DND-41 (cell line): ENCODE measurements at regions not wholly inside any gene's neighbourhood (a gene's known extent, or its start where the extent isn't known, plus 50 kb on each side); places are given as distances from the start of the nearest gene placed in this dataset.

Source experiments
- ATAC-seq: fragments of 200-7000 bp; cut with Tn5 transposase; 3 replicates; pipeline ENCODE4 v1.9.1; 2021; ENCODE audit warnings: low read depth; ENCODE audit not compliant: insufficient read depth
- DNase-seq: peaks from one replicate; pipeline ENCODE4 v3.0.0-alpha.2; 2020
- H2AFZ ChIP-seq: 2 replicates; pipeline ENCODE4 v1.6.0; 2012; ENCODE audit warnings: low read depth, low read length
- H3K27ac ChIP-seq: 2 replicates; pipeline ENCODE4 v1.5.1; 2012; ENCODE audit warnings: low read length, inconsistent platforms
- H3K27me3 ChIP-seq: fragments of 200-600 bp; sonication (generic); 2 replicates; pipeline ENCODE4 v1.6.0; 2012; ENCODE audit warnings: low read length, mild to moderate bottlenecking, inconsistent platforms; ENCODE audit not compliant: insufficient read depth, poor library complexity
- H3K36me3 ChIP-seq: 2 replicates; pipeline ENCODE4 v1.5.1; 2012; ENCODE audit warnings: low read length, inconsistent platforms; ENCODE audit not compliant: insufficient read depth
- H3K4me1 ChIP-seq: 2 replicates; pipeline ENCODE4 v1.5.1; 2012; ENCODE audit warnings: mild to moderate bottlenecking, low read length; ENCODE audit not compliant: insufficient read depth
- H3K4me2 ChIP-seq: 2 replicates; pipeline ENCODE4 v1.6.0; 2012; ENCODE audit warnings: mild to moderate bottlenecking, moderate library complexity, low read length, inconsistent platforms; ENCODE audit not compliant: insufficient read depth
- H3K4me3 ChIP-seq, 2 experiments: fragments of 200-600 bp in 1 of 2; shearing (Covaris generic) in 1 of 2; 2 replicates each; pipeline ENCODE4 v1.5.1; 2012 to 2016; ENCODE audit warnings: inconsistent platforms in 2 of 2, low read length in 2 of 2, mild to moderate bottlenecking in 2 of 2, low read depth in 1 of 2, moderate library complexity in 1 of 2
- H3K79me2 ChIP-seq: 2 replicates; pipeline ENCODE4 v1.6.0; 2012; ENCODE audit warnings: low read length, inconsistent platforms; ENCODE audit not compliant: insufficient read depth
- H3K9ac ChIP-seq: 2 replicates; pipeline ENCODE4 v1.6.0; 2012; ENCODE audit warnings: low read depth, mild to moderate bottlenecking, inconsistent platforms, low read length, moderate library complexity
- H3K9me3 ChIP-seq: 2 replicates; pipeline ENCODE4 v1.5.1; 2012; ENCODE audit warnings: low read length, moderate library complexity, mild to moderate bottlenecking, inconsistent platforms; ENCODE audit not compliant: insufficient read depth, severe bottlenecking
- H4K20me1 ChIP-seq: 2 replicates; pipeline ENCODE4 v1.6.0; 2012; ENCODE audit warnings: low read length; ENCODE audit not compliant: insufficient read depth
- CTCF ChIP-seq: IDR thresholded peaks from 2 replicates; pipeline ENCODE4 v1.5.1; 2012; ENCODE audit warnings: borderline replicate concordance, low read length, moderate library complexity, mild to moderate bottlenecking; ENCODE audit not compliant: poor library complexity, severe bottlenecking; ENCODE audit errors: extremely low read depth
- EZH2 ChIP-seq: IDR thresholded peaks from 3 replicates; pipeline ENCODE4 v1.6.1; 2012; ENCODE audit warnings: borderline replicate concordance, low read depth, mild to moderate bottlenecking, moderate library complexity, low read length, inconsistent platforms; ENCODE audit not compliant: severe bottlenecking

- TF ChIP-seq CTCF (no peak), EZH2 (no peak)
- no peaks in the 10 kb centered on the region for H4K20me1 ChIP-seq
- no peaks in the 10 kb centered on the region for H3K9me3 ChIP-seq
- no peaks in the 10 kb centered on the region for H3K27me3 ChIP-seq
- ATAC-seq = no peak
- no peak overlapping the region for H3K9ac ChIP-seq
- no peak overlapping the region for H3K4me2 ChIP-seq
- no peaks in the 10 kb centered on the region for H3K79me2 ChIP-seq
- H3K27ac ChIP-seq = no peak overlapping the region
- no peaks in the 10 kb centered on the region for H3K36me3 ChIP-seq
- no peak overlapping the region for H3K4me3 ChIP-seq
- no peak for DNase-seq
- H2AFZ ChIP-seq = no peak overlapping the region
- no peaks in the 10 kb centered on the region for H3K4me1 ChIP-seq
Observed at GRCh38 chr18:73752546-73752945, 395.1 kb downstream of the FBXO15 start.

- no peaks in the 10 kb centered on the region for H3K27me3 ChIP-seq
- H3K4me3 ChIP-seq = no peak overlapping the region
- H3K36me3 ChIP-seq = no peaks in the 10 kb centered on the region
- H2AFZ ChIP-seq = no peak overlapping the region
- H3K4me1 ChIP-seq = no peaks in the 10 kb centered on the region
- no peaks in the 10 kb centered on the region for H3K79me2 ChIP-seq
- H3K9ac ChIP-seq = no peak overlapping the region
- TF ChIP-seq EZH2 (no peak), CTCF (no peak)
- no peaks in the 10 kb centered on the region for H4K20me1 ChIP-seq
- DNase-seq (no peak), ATAC-seq (no peak)
- no peak overlapping the region for H3K4me2 ChIP-seq
- H3K9me3 ChIP-seq = no peaks in the 10 kb centered on the region
- no peak overlapping the region for H3K27ac ChIP-seq
Observed at GRCh38 chr18:73750052-73750451, 397.6 kb downstream of the FBXO15 start.

- Histone ChIP-seq H3K27ac (no peak overlapping the region), H4K20me1 (no peaks in the 10 kb centered on the region), H3K4me2 (no peak overlapping the region), H3K9ac (no peak overlapping the region), H3K9me3 (no peaks in the 10 kb centered on the region), H3K27me3 (no peaks in the 10 kb centered on the region), H3K79me2 (no peaks in the 10 kb centered on the region), H2AFZ (no peak overlapping the region), H3K36me3 (no peaks in the 10 kb centered on the region), H3K4me1 (no peaks in the 10 kb centered on the region), H3K4me3 (no peak overlapping the region)
- no peak for TF ChIP-seq CTCF
- ATAC-seq (no peak), DNase-seq (no peak)
Observed at GRCh38 chr18:73749304-73749703, 398.3 kb downstream of the FBXO15 start.

- H3K27ac ChIP-seq = no peak overlapping the region
- no peak overlapping the region for H3K9ac ChIP-seq
- H3K4me2 ChIP-seq = no peak overlapping the region
- no peak for ATAC-seq
- H3K27me3 ChIP-seq = no peaks in the 10 kb centered on the region
- H3K9me3 ChIP-seq = no peaks in the 10 kb centered on the region
- peaks cover 4% of the 10 kb centered on the region for H3K4me1 ChIP-seq
- no peaks in the 10 kb centered on the region for H3K79me2 ChIP-seq
- no peak overlapping the region for H3K4me3 ChIP-seq
- H2AFZ ChIP-seq = no peak overlapping the region
- H3K36me3 ChIP-seq = no peaks in the 10 kb centered on the region
- TF ChIP-seq EZH2 (no peak), CTCF (no peak)
- H4K20me1 ChIP-seq = no peaks in the 10 kb centered on the region
- DNase-seq = no peak
Observed at GRCh38 chr18:73748731-73749130, 398.9 kb downstream of the FBXO15 start.
